Esophagus squamous epithelium (tissue), 5 donors: ENCODE measurements at regions not wholly inside any gene's neighbourhood (a gene's known extent, or its start where the extent isn't known, plus 50 kb on each side); places are given as distances from the start of the nearest gene placed in this dataset.

Experiments
- DNase-seq: peaks from one replicate; lab custom pipeline; 2025; lab: John Stamatoyannopoulos, UW
- H3K27ac ChIP-seq, 4 donors: fragments of 200-600 bp; sonication (generic); one replicate each; pipeline ENCODE4 v1.5.1; 2016 to 2019; ENCODE audit warnings: mild to moderate bottlenecking in 1 of 4
- H3K27me3 ChIP-seq, 4 donors: fragments of 200-600 bp; sonication (generic); 1 replicate in 3 of 4; 2 replicates in 1 of 4; pipeline versions ENCODE4 v1.5.1 to v1.6.0; 2017 to 2021; ENCODE audit warnings: antibody characterized with exemption in 1 of 4
- H3K36me3 ChIP-seq, 3 donors: fragments of 200-600 bp; sonication (generic); one replicate each; pipeline ENCODE4 v1.5.1; 2016 to 2019
- H3K4me1 ChIP-seq, 3 donors: fragments of 200-600 bp; sonication (generic); one replicate each; pipeline ENCODE4 v1.5.1; 2017 to 2019
- H3K4me3 ChIP-seq, 4 donors: fragments of 200-600 bp; sonication (generic); 1 replicate in 3 of 4; 2 replicates in 1 of 4; pipeline ENCODE4 v1.5.1; 2016 to 2019; ENCODE audit warnings: mild to moderate bottlenecking in 2 of 4, moderate library complexity in 1 of 4
- H3K9me3 ChIP-seq, 3 donors: fragments of 200-600 bp; sonication (generic); one replicate each; pipeline ENCODE4 v1.5.1; 2016 to 2019
- POLR2A ChIP-seq, 4 donors: fragments of 450-650 bp; IDR thresholded peaks; one replicate each; pipeline ENCODE4 v1.6.1; 2017; ENCODE audit warnings: antibody characterized with exemption in 4 of 4, mild to moderate bottlenecking in 4 of 4, moderate library complexity in 3 of 4
- WGBS, 2 donors: methylation state at CpG; one replicate each; pipeline ENCODE4 v1.1.5; 2018; 5-methylcytosine and 5-hydroxymethylcytosine counted together
- intact Hi-C: fragments of 100-400 bp; cut with DNase I; formaldehyde crosslinking; loops from one replicate; pipeline ENCODE4 v1.15.0; 2022
- TF ChIP-seq, protein P1 (sequence below), 6 experiments: fragments of 450-650 bp in 4 of 6; fragments of 200-600 bp in 2 of 6; sonication (generic) in 2 of 6; IDR thresholded peaks; one replicate each; pipeline ENCODE4 v1.5.1; 2016 to 2019; ENCODE audit warnings: antibody characterized with exemption in 6 of 6, mild to moderate bottlenecking in 4 of 6, moderate library complexity in 4 of 6
- donor health status: DM: yes; HTN: yes; CAD: no.

GRCh38 chr20:39234520-39235095 is 272.5 kb downstream of the DHX35 start:
- WGBS, 2 donors: 72 to 90% methylated on average over 2 to 7 of the region's 7 CpGs
- TF ChIP-seq POLR2A (IDR thresholded peaks at IDR 0.05): no peak
- TF ChIP-seq, protein P1, sequence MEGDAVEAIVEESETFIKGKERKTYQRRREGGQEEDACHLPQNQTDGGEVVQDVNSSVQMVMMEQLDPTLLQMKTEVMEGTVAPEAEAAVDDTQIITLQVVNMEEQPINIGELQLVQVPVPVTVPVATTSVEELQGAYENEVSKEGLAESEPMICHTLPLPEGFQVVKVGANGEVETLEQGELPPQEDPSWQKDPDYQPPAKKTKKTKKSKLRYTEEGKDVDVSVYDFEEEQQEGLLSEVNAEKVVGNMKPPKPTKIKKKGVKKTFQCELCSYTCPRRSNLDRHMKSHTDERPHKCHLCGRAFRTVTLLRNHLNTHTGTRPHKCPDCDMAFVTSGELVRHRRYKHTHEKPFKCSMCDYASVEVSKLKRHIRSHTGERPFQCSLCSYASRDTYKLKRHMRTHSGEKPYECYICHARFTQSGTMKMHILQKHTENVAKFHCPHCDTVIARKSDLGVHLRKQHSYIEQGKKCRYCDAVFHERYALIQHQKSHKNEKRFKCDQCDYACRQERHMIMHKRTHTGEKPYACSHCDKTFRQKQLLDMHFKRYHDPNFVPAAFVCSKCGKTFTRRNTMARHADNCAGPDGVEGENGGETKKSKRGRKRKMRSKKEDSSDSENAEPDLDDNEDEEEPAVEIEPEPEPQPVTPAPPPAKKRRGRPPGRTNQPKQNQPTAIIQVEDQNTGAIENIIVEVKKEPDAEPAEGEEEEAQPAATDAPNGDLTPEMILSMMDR (IDR thresholded peaks at IDR 0.05): no peak
- Histone ChIP-seq H3K4me3 (no peak overlapping the region), H3K36me3 (no peaks in the 10 kb centered on the region), H3K4me1 (no peaks in the 10 kb centered on the region), H3K27me3 (peaks cover 0 to 4% (median 0%) of the 10 kb centered on the region in 4 donors), H3K27ac (no peak overlapping the region), H3K9me3 (no peaks in the 10 kb centered on the region)
- intact Hi-C loops: no loop called here
- no peak for DNase-seq

- H3K27me3 ChIP-seq: peaks cover 0 to 4% (median 0%) of the 10 kb centered on the region in 4 donors
- TF ChIP-seq, protein P1 (IDR thresholded peaks at IDR 0.05): no peak
- TF ChIP-seq POLR2A (IDR thresholded peaks at IDR 0.05): no peak
- 88 to 90% methylated on average over 2 to 4 of the region's 4 CpGs for whole genome bisulfite sequencing, 2 donors
- no peaks in the 10 kb centered on the region for H3K9me3 ChIP-seq
- no peaks in the 10 kb centered on the region for H3K36me3 ChIP-seq
- no peaks in the 10 kb centered on the region for H3K4me1 ChIP-seq
- DNase-seq: no peak
- intact Hi-C loops: no loop called here
- H3K4me3 ChIP-seq: no peak overlapping the region
- no peak overlapping the region for H3K27ac ChIP-seq
These were observed 271.6 kb downstream of the DHX35 start for GRCh38 chr20:39233755-39234154.

GRCh38 chr20:39227416-39227815 is 265.3 kb downstream of the DHX35 start:
- Histone ChIP-seq H3K27ac (no peak overlapping the region), H3K27me3 (peaks cover 0 to 32% (median 0%) of the 10 kb centered on the region in 4 donors), H3K9me3 (no peaks in the 10 kb centered on the region), H3K4me1 (no peaks in the 10 kb centered on the region), H3K36me3 (no peaks in the 10 kb centered on the region), H3K4me3 (no peak overlapping the region)
- intact Hi-C loops: no loop called here
- TF ChIP-seq, protein P1 (IDR thresholded peaks at IDR 0.05): no peak
- no peak for TF ChIP-seq POLR2A (IDR thresholded peaks at IDR 0.05)
- no peak for DNase-seq
- WGBS, 2 donors: 77 to 78% methylated on average over 7 of the region's 7 CpGs

DNA sequence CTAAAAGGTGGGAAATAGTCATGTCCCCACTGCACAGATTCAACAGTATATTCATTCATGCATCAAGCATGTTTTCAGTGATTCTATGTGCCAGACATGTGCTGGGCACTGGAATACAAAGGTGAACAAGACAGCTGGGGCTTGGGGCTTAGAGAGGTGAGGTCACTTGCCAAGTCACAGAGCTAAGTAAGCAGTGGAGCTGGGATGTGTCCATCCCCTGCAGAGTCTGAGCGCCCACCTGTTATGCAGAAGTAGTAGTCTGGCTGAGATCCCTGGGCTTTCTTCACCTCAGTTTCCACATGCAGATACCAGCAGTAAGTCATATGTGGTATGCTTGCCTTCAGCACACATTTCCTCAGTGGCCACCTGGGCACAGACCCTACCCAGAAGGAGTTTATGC is 263.8 kb downstream of the DHX35 start:
- no peak for TF ChIP-seq POLR2A (IDR thresholded peaks at IDR 0.05)
- TF ChIP-seq, protein P1 (IDR thresholded peaks at IDR 0.05): no peak
- WGBS, 2 donors: 88% methylated on average over 1 of the region's 1 CpG; no CpG with 5 or more reads in 1 of the 2 donors
- DNase-seq: no peak
- Histone ChIP-seq H3K9me3 (no peaks in the 10 kb centered on the region), H3K27me3 (peaks cover 0 to 45% (median 0%) of the 10 kb centered on the region in 4 donors), H3K4me1 (no peaks in the 10 kb centered on the region), H3K36me3 (no peaks in the 10 kb centered on the region), H3K27ac (no peak overlapping the region), H3K4me3 (no peak overlapping the region)
- intact Hi-C loops: no loop called here

GRCh38 chr20:39225536-39225935 is 263.4 kb downstream of the DHX35 start:
- WGBS, 2 donors: 57 to 69% methylated on average over 3 to 5 of the region's 5 CpGs
- DNase-seq: no peak
- no peaks in the 10 kb centered on the region for H3K36me3 ChIP-seq
- H3K9me3 ChIP-seq: no peaks in the 10 kb centered on the region
- no peak overlapping the region for H3K27ac ChIP-seq
- H3K27me3 ChIP-seq: peaks cover 0 to 48% (median 0%) of the 10 kb centered on the region in 4 donors
- TF ChIP-seq, protein P1 (IDR thresholded peaks at IDR 0.05): no peak
- TF ChIP-seq POLR2A (IDR thresholded peaks at IDR 0.05): no peak
- H3K4me1 ChIP-seq: no peaks in the 10 kb centered on the region
- H3K4me3 ChIP-seq: no peak overlapping the region
- intact Hi-C loops: no loop called here
